GM12872 (cell line): ENCODE measurements at regions not wholly inside any gene's neighbourhood (a gene's known extent, or its start where the extent isn't known, plus 50 kb on each side); places are given as distances from the start of the nearest gene placed in this dataset.
A peak's percentile ranks its signal among the peaks of the same experiment; 100 is the strongest.

Experiments
- CTCF ChIP-seq: IDR thresholded peaks from 3 replicates; pipeline ENCODE4 v1.5.1; 2011; ENCODE audit warnings: low read depth, mild to moderate bottlenecking, low read length, moderate library complexity; ENCODE audit not compliant: insufficient read depth

- no peak for TF ChIP-seq CTCF
These were observed 221.9 kb downstream of the ADGRG6 start for GRCh38 chr6:142523515-142524375.

GRCh38 chr6:142530566-142530965 lies 228.8 kb downstream of the ADGRG6 start:
- no peak for TF ChIP-seq CTCF

- no peak for TF ChIP-seq CTCF
These were observed 229.9 kb downstream of the ADGRG6 start for GRCh38 chr6:142531727-142532126.

- no peak for TF ChIP-seq CTCF
These were observed 232.3 kb downstream of the ADGRG6 start for GRCh38 chr6:142534076-142534475.

- TF ChIP-seq CTCF, result no peak
These were observed 232.7 kb downstream of the ADGRG6 start for GRCh38 chr6:142534484-142534883.

GRCh38 chr6:142537612-142538478 lies 236.0 kb downstream of the ADGRG6 start:
- peak; percentile 57 for TF ChIP-seq CTCF

- no peak for TF ChIP-seq CTCF
These were observed 241.0 kb downstream of the ADGRG6 start for GRCh38 chr6:142542704-142543233.
